Mammary epithelial cell (primary cell): ENCODE measurements at regions not wholly inside any gene's neighbourhood (a gene's known extent, or its start where the extent isn't known, plus 50 kb on each side); places are given as distances from the start of the nearest gene placed in this dataset.

Source experiments
- CTCF ChIP-seq, 2 donors: IDR thresholded peaks in 1 of 2; conservative IDR thresholded peaks in 1 of 2; 2 replicates each; pipeline ENCODE4 v1.5.1; 2011 to 2012; ENCODE audit warnings: inconsistent platforms in 2 of 2, low read length in 2 of 2, mild to moderate bottlenecking in 2 of 2, control low read depth in 1 of 2, low read depth in 1 of 2; ENCODE audit not compliant: insufficient read depth in 1 of 2; ENCODE audit errors: extremely low read depth in 1 of 2
- EZH2 ChIP-seq: IDR thresholded peaks from 2 replicates; pipeline ENCODE4 v1.6.1; 2012; ENCODE audit warnings: low read length, inconsistent platforms, borderline replicate concordance

GRCh38 chr1:91073299-91073698, 51.5 kb upstream of the ZNF644 start:
- TF ChIP-seq CTCF (conservative IDR thresholded peaks at IDR 0.05 in 1 of 2, IDR thresholded peaks at IDR 0.05 in 1 of 2; ENCODE audit: extremely low read depth in 1 of 2, insufficient read depth in 1 of 2, low read depth in 1 of 2, low read length in 2 of 2) (no peak), EZH2 (no peak)
